Activated naive CD4-positive, alpha-beta T cell treated with Interleukin-2 at 50 U/mL for 16 hours (primary cell): ENCODE measurements at regions not wholly inside any gene's neighbourhood (a gene's known extent, or its start where the extent isn't known, plus 50 kb on each side); places are given as distances from the start of the nearest gene placed in this dataset.
"Not testable (repeated sequence)": the region's sequence is repeated elsewhere in the genome, so short reads cannot be mapped to it uniquely, and the experiment has no call there.

Experiments used
- DNase-seq: peaks from one replicate; pipeline ENCODE4 v3.0.0-alpha.2; 2020

GRCh38 chr18:51463483-51464136, 266.1 kb upstream of the MEX3C start:
- DNase-seq = no peak

GRCh38 chr18:51478908-51479307, 281.4 kb upstream of the MEX3C start:
- DNase-seq = no peak

GRCh38 chr18:51479736-51480135, 282.3 kb upstream of the MEX3C start:
- DNase-seq = no peak

- DNase-seq = no peak
Measured at GRCh38 chr18:51480407-51481261, 283.2 kb upstream of the MEX3C start.

GRCh38 chr18:51486735-51487366, 289.4 kb upstream of the MEX3C start:
- no peak for DNase-seq

GRCh38 chr18:51490417-51490816, 292.9 kb upstream of the MEX3C start:
- DNase-seq = no peak

- no peak for DNase-seq
Measured at GRCh38 chr18:51490860-51491259, 293.4 kb upstream of the MEX3C start.

- DNase-seq = no peak
Measured at GRCh38 chr18:51491678-51492372, 294.3 kb upstream of the MEX3C start.

GRCh38 chr18:51498085-51498855, 300.8 kb upstream of the MEX3C start:
- DNase-seq = no peak

- DNase-seq = no peak
Measured at GRCh38 chr18:51503351-51503750, 305.9 kb upstream of the MEX3C start.

GRCh38 chr18:51506811-51507210, 309.3 kb upstream of the MEX3C start:
- DNase-seq = no peak

- DNase-seq = not testable (repeated sequence)
Measured at GRCh38 chr18:51508410-51508809, 310.9 kb upstream of the MEX3C start.

- DNase-seq = no peak
Measured at GRCh38 chr18:51510020-51510419, 312.5 kb upstream of the MEX3C start.

- no peak for DNase-seq
Measured at GRCh38 chr18:51513517-51513916, 316.0 kb upstream of the MEX3C start.

- no peak for DNase-seq
Measured at GRCh38 chr18:51514128-51514527, 316.6 kb upstream of the MEX3C start.

- no peak for DNase-seq
Measured at GRCh38 chr18:51516478-51517038, 319.1 kb upstream of the MEX3C start.

GRCh38 chr18:51519571-51519970, 322.1 kb upstream of the MEX3C start:
- DNase-seq = no peak

GRCh38 chr18:51520676-51521180, 323.2 kb upstream of the MEX3C start:
- no peak for DNase-seq

- no peak for DNase-seq
Measured at GRCh38 chr18:51522338-51522737, 324.9 kb upstream of the MEX3C start.

GRCh38 chr18:51522821-51523220, 325.3 kb upstream of the MEX3C start:
- no peak for DNase-seq

GRCh38 chr18:51523671-51524070, 326.2 kb upstream of the MEX3C start:
- no peak for DNase-seq
